PC-9 (cell line): ENCODE measurements at regions not wholly inside any gene's neighbourhood (a gene's known extent, or its start where the extent isn't known, plus 50 kb on each side); places are given as distances from the start of the nearest gene placed in this dataset.
A peak's percentile ranks its signal among the peaks of the same experiment; 100 is the strongest.

Experiments
- BruUV-seq: library from RNA; stranded (reverse); fragments of 400-500 nt; replicated peaks from 2 replicates; lab custom pipeline; 2021; lab: Mats Ljungman, UMichigan
- CTCF ChIA-PET: fragments of 300-600 bp; sonication (Branson Sonifier 250); formaldehyde crosslinking; loops from one replicate; lab custom pipeline; 2022; ENCODE audit warnings: antibody characterized with exemption; lab: Charles Lee
- POLR2A ChIA-PET: fragments of 300-600 bp; sonication (Branson Sonifier 250); formaldehyde crosslinking; loops from one replicate; lab custom pipeline; 2022; ENCODE audit warnings: antibody characterized with exemption; ENCODE audit not compliant: unreplicated experiment; lab: Charles Lee
- DNase-seq, 2 experiments: peaks; one replicate each; pipeline versions ENCODE4 v3.0.0 to v3.0.0-alpha.2; 2015 to 2022; ENCODE audit warnings: mixed read lengths in 1 of 2
- H2AFZ ChIP-seq: fragments of 200-600 bp; sonication (generic); 2 replicates; pipeline ENCODE4 v1.8.1; 2017; ENCODE audit warnings: antibody characterized with exemption
- H3F3A ChIP-seq: fragments of 200-600 bp; sonication (generic); 2 replicates; pipeline ENCODE4 v1.8.1; 2017; ENCODE audit warnings: antibody characterized with exemption, mild to moderate bottlenecking, low read depth; ENCODE audit not compliant: insufficient read depth
- H3K27ac ChIP-seq: fragments of 200-600 bp; sonication (generic); 2 replicates; pipeline ENCODE4 v1.6.1; 2016; ENCODE audit warnings: mixed run types
- H3K27me3 ChIP-seq: fragments of 200-600 bp; sonication (generic); 2 replicates; pipeline ENCODE4 v1.6.1; 2016; ENCODE audit warnings: low read depth, mixed run types; ENCODE audit not compliant: insufficient read depth
- H3K36me3 ChIP-seq: fragments of 200-600 bp; sonication (generic); 2 replicates; pipeline ENCODE4 v1.6.1; 2016; ENCODE audit warnings: low read depth, mixed run types
- H3K4me1 ChIP-seq: fragments of 200-600 bp; sonication (generic); replicated peaks from 2 replicates; pipeline ENCODE4 v1.6.1; 2016; ENCODE audit warnings: mixed run types; ENCODE audit not compliant: insufficient read depth
- H3K4me2 ChIP-seq: fragments of 200-600 bp; sonication (generic); 2 replicates; pipeline ENCODE4 v1.6.1; 2017; ENCODE audit warnings: mixed run types
- H3K4me3 ChIP-seq: fragments of 200-600 bp; sonication (generic); 2 replicates; pipeline ENCODE4 v1.6.1; 2016; ENCODE audit warnings: mixed run types
- H3K79me2 ChIP-seq: fragments of 200-600 bp; sonication (generic); 2 replicates; pipeline ENCODE4 v1.6.1; 2017; ENCODE audit warnings: low read depth, mixed run types
- H3K9me2 ChIP-seq: fragments of 200-600 bp; sonication (generic); 2 replicates; pipeline ENCODE4 v1.8.1; 2017; ENCODE audit warnings: mild to moderate bottlenecking; ENCODE audit not compliant: insufficient read depth
- H3K9me3 ChIP-seq: fragments of 200-600 bp; sonication (generic); 2 replicates; pipeline ENCODE4 v1.8.1; 2016; ENCODE audit warnings: low read depth; ENCODE audit not compliant: insufficient read depth
- H4K20me1 ChIP-seq: fragments of 200-600 bp; sonication (generic); 2 replicates; pipeline ENCODE4 v1.8.1; 2017; ENCODE audit not compliant: insufficient read depth
- EZH2 ChIP-seq: fragments of 200-600 bp; sonication (generic); IDR thresholded peaks from 2 replicates; pipeline ENCODE4 v1.8.0; 2017; ENCODE audit warnings: antibody characterized with exemption, low read depth
- intact Hi-C: fragments of 100-400 bp; cut with micrococcal nuclease; formaldehyde crosslinking; loops from one replicate; pipeline ENCODE4 v1.10.0; 2022; ENCODE audit not compliant: unreplicated experiment
- TF ChIP-seq, protein P1 (sequence below): fragments of 200-600 bp; sonication (generic); conservative IDR thresholded peaks from 2 replicates; pipeline ENCODE4 v1.6.1; 2017; ENCODE audit warnings: mixed run types, antibody characterized with exemption, mild to moderate bottlenecking, moderate library complexity

DNA sequence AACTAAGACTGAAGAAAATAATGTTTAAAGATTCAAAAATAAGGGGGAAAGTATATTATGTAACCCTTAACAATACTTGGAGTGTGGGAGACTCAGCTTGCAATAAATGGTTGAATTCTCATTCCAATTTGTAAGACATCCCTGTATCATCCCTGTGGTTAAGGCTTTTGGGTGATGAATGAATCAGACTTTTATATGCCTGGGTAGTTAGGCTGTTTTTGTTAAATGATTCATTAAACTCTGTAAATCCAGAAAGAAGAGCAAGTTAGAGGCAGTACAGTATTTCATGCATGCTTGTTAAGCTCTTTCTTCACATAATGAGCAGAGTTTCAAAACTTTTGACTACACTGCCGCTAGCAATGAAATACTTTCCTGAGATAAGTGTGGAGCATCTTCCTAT is 948.8 kb downstream of the SOCS6 start:
- H3K4me1 ChIP-seq = no peaks in the 10 kb centered on the region
- 0 out of 2 replicates have a peak, but pooled peaks cover 3% of the 10 kb centered on the region for H3K9me3 ChIP-seq
- H3K79me2 ChIP-seq = no peaks in the 10 kb centered on the region
- no peak for DNase-seq
- TF ChIP-seq, protein P1, sequence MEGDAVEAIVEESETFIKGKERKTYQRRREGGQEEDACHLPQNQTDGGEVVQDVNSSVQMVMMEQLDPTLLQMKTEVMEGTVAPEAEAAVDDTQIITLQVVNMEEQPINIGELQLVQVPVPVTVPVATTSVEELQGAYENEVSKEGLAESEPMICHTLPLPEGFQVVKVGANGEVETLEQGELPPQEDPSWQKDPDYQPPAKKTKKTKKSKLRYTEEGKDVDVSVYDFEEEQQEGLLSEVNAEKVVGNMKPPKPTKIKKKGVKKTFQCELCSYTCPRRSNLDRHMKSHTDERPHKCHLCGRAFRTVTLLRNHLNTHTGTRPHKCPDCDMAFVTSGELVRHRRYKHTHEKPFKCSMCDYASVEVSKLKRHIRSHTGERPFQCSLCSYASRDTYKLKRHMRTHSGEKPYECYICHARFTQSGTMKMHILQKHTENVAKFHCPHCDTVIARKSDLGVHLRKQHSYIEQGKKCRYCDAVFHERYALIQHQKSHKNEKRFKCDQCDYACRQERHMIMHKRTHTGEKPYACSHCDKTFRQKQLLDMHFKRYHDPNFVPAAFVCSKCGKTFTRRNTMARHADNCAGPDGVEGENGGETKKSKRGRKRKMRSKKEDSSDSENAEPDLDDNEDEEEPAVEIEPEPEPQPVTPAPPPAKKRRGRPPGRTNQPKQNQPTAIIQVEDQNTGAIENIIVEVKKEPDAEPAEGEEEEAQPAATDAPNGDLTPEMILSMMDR = no peak
- no peak for TF ChIP-seq EZH2
- H3K4me3 ChIP-seq = no peak overlapping the region
- H3K36me3 ChIP-seq = no peaks in the 10 kb centered on the region
- peak overlapping the region; percentile 45; the same call in 1 of the 2 replicates for H3K4me2 ChIP-seq
- H2AFZ ChIP-seq = peak overlapping the region; percentile 68; the same call in 1 of the 2 replicates
- H3K27ac ChIP-seq = no peak overlapping the region
- ChIA-PET POLR2A (no interaction called here), CTCF (no interaction called here)
- no peaks in the 10 kb centered on the region for H3F3A ChIP-seq
- no peaks in the 10 kb centered on the region for H3K9me2 ChIP-seq
- no peaks in the 10 kb centered on the region for H4K20me1 ChIP-seq
- no peaks in the 10 kb centered on the region for H3K27me3 ChIP-seq
- BruUV-seq = no TSS peak
- intact Hi-C loops = no loop called here

DNA sequence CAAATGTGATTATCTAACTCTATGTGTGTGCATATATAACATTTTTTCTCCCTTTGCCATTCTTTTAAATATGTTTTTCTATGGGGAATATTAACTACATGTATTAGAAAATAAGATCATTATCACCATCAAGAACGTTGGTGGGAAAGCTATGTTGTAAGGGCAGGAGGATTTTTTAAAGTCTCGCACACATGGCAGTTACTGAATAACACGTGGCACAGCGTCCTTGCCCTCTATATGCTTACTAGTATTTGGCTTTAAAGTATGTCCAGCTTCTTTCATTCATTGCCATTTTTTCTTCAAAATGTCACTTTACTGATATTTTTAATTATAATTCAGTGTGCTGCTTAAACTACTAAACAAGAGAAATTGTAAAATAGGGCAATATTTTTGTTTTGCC is 944.3 kb downstream of the SOCS6 start:
- H3K4me2 ChIP-seq = no peak overlapping the region
- POLR2A ChIA-PET = no interaction called here
- H3K9me3 ChIP-seq = 0 out of 2 replicates have a peak, but pooled peaks cover 3% of the 10 kb centered on the region
- H3K9me2 ChIP-seq = no peaks in the 10 kb centered on the region
- TF ChIP-seq, protein P1 = no peak
- TF ChIP-seq EZH2 = no peak
- H4K20me1 ChIP-seq = no peaks in the 10 kb centered on the region
- H3K36me3 ChIP-seq = no peaks in the 10 kb centered on the region
- H3K27ac ChIP-seq = no peak overlapping the region
- CTCF ChIA-PET = no interaction called here
- H3K27me3 ChIP-seq = no peaks in the 10 kb centered on the region
- H3K79me2 ChIP-seq = no peaks in the 10 kb centered on the region
- no peaks in the 10 kb centered on the region for H3K4me1 ChIP-seq
- intact Hi-C loops = no loop called here
- H2AFZ ChIP-seq = no peak overlapping the region
- no peaks in the 10 kb centered on the region for H3F3A ChIP-seq
- no TSS peak for BruUV-seq
- H3K4me3 ChIP-seq = no peak overlapping the region
- DNase-seq = no peak

DNA sequence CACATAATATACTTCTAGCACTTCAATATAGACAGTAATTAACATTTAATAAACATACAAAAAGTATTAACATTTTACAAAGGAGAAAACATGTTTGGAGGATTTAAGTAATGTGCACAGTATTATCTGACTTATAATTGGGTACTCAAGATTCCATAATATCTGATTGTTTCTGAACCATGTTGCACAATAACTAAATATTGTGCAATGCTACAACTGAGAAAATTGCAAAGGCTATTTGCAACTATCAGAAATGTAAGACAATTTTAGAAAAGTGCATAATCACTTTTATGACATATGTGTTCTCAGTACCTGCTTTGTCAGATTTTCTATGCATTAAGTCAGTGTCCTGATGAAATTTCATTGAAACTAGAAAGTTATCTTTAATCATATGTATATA is 934.6 kb downstream of the SOCS6 start:
- ChIA-PET CTCF (no interaction called here), POLR2A (no interaction called here)
- Histone ChIP-seq H3K9me3 (no peaks in the 10 kb centered on the region), H3K4me1 (no peaks in the 10 kb centered on the region), H3K4me2 (no peak overlapping the region), H2AFZ (no peak overlapping the region), H3F3A (no peaks in the 10 kb centered on the region), H3K9me2 (no peaks in the 10 kb centered on the region), H3K79me2 (no peaks in the 10 kb centered on the region), H3K27me3 (no peaks in the 10 kb centered on the region), H3K27ac (no peak overlapping the region), H3K36me3 (no peaks in the 10 kb centered on the region), H3K4me3 (no peak overlapping the region), H4K20me1 (no peaks in the 10 kb centered on the region)
- BruUV-seq = no TSS peak
- TF ChIP-seq, protein P1 = no peak
- TF ChIP-seq EZH2 = no peak
- intact Hi-C loops = no loop called here
- no peak for DNase-seq
